ENCODE measurements at regions not wholly inside any gene's neighbourhood (a gene's known extent, or its start where the extent isn't known, plus 50 kb on each side); places are given as distances from the start of the nearest gene placed in this dataset.

GRCh38 chr2:138291805-138292204 is 209.8 kb upstream of the SPOPL start:
- no peak for DNase-seq (ENCODE audit: low read depth)
- TF ChIP-seq, protein P1, sequence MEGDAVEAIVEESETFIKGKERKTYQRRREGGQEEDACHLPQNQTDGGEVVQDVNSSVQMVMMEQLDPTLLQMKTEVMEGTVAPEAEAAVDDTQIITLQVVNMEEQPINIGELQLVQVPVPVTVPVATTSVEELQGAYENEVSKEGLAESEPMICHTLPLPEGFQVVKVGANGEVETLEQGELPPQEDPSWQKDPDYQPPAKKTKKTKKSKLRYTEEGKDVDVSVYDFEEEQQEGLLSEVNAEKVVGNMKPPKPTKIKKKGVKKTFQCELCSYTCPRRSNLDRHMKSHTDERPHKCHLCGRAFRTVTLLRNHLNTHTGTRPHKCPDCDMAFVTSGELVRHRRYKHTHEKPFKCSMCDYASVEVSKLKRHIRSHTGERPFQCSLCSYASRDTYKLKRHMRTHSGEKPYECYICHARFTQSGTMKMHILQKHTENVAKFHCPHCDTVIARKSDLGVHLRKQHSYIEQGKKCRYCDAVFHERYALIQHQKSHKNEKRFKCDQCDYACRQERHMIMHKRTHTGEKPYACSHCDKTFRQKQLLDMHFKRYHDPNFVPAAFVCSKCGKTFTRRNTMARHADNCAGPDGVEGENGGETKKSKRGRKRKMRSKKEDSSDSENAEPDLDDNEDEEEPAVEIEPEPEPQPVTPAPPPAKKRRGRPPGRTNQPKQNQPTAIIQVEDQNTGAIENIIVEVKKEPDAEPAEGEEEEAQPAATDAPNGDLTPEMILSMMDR (conservative IDR thresholded peaks at IDR 0.05; ENCODE audit: low read length): no peak
- no peak overlapping the region for H3K4me3 ChIP-seq (ENCODE audit: low read length)

DNA sequence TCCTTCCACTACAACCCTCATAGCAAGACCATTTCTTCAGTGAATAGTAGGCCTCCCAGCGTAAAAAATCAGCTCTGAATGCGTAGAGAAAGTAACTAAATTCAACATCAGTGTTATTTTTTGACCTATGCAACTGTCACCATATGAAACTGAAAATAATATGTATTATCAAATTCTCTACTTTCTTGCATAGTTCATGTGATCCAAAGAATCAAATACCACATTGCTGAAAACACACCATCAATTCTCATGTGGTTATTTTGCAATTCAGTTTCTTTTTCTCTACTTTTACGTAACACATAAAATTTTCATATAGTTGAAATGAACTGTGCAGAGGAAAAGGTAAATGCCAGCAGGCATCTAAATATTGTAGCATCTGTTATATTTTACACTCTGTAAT is 208.5 kb upstream of the SPOPL start:
- no peak overlapping the region for H3K4me3 ChIP-seq (ENCODE audit: low read length)
- TF ChIP-seq, protein P1 (conservative IDR thresholded peaks at IDR 0.05; ENCODE audit: low read length): no peak
- no peak for DNase-seq (ENCODE audit: low read depth)

DNA sequence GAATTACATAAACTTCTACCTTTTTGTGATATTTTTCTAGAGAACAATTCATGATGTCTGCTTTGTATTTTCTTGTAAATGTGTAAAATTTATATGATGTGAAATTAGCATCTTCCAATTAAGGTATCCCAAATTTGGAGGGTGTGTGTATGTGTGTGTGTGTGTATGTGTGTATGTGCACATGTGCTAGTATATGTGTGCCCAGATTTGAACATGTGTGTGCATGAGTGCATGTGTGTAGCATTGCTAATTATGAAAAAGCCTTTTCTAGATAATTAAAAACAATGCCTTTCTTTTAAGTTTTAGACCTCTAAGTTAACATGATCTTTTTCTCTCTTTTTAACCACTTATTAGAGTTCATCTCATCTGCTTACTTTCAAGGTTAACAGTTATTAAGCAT is 208.0 kb upstream of the SPOPL start:
- DNase-seq (ENCODE audit: low read depth): no peak
- TF ChIP-seq, protein P1 (conservative IDR thresholded peaks at IDR 0.05; ENCODE audit: low read length): no peak
- H3K4me3 ChIP-seq (ENCODE audit: low read length): no peak overlapping the region

GRCh38 chr2:138294451-138294850 is 207.1 kb upstream of the SPOPL start:
- TF ChIP-seq, protein P1 (conservative IDR thresholded peaks at IDR 0.05; ENCODE audit: low read length): no peak
- no peak for DNase-seq (ENCODE audit: low read depth)
- no peak overlapping the region for H3K4me3 ChIP-seq (ENCODE audit: low read length)

GRCh38 chr2:138296365-138296764 is 205.2 kb upstream of the SPOPL start:
- no peak for DNase-seq (ENCODE audit: low read depth)
- TF ChIP-seq, protein P1 (conservative IDR thresholded peaks at IDR 0.05; ENCODE audit: low read length): no peak
- no peak overlapping the region for H3K4me3 ChIP-seq (ENCODE audit: low read length)

- TF ChIP-seq, protein P1 (conservative IDR thresholded peaks at IDR 0.05; ENCODE audit: low read length): no peak
- DNase-seq (ENCODE audit: low read depth): no peak
- H3K4me3 ChIP-seq (ENCODE audit: low read length): no peak overlapping the region
Observed at GRCh38 chr2:138298120-138298814, 203.3 kb upstream of the SPOPL start.

DNA sequence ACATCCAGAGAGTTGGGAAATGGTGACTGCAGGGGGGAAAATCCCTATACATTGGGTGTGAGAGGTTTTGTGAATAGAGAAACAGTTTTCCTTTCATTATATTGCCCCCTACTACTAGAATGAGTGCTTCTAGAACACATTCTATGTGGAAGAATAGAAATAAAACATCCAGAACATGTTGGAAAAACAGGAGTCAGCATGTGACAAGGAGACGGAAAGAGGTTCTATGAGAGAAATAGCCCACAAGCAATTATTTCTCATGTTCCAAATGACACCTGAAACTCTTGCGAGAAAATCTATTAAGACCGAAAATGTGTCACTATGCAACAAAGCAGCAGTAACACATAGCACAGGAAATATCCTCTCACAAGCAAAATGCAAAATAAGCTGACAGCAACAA is 202.7 kb upstream of the SPOPL start:
- TF ChIP-seq, protein P1 (conservative IDR thresholded peaks at IDR 0.05; ENCODE audit: low read length): no peak

More for the DNA sequence above, 202.7 kb upstream of the SPOPL start:
- H3K4me3 ChIP-seq (ENCODE audit: low read length): no peak overlapping the region
- no peak for DNase-seq (ENCODE audit: low read depth)

Data from AG10803 (cell line).